ENCODE measurements at regions not wholly inside any gene's neighbourhood (a gene's known extent, or its start where the extent isn't known, plus 50 kb on each side); places are given as distances from the start of the nearest gene placed in this dataset.

DNA sequence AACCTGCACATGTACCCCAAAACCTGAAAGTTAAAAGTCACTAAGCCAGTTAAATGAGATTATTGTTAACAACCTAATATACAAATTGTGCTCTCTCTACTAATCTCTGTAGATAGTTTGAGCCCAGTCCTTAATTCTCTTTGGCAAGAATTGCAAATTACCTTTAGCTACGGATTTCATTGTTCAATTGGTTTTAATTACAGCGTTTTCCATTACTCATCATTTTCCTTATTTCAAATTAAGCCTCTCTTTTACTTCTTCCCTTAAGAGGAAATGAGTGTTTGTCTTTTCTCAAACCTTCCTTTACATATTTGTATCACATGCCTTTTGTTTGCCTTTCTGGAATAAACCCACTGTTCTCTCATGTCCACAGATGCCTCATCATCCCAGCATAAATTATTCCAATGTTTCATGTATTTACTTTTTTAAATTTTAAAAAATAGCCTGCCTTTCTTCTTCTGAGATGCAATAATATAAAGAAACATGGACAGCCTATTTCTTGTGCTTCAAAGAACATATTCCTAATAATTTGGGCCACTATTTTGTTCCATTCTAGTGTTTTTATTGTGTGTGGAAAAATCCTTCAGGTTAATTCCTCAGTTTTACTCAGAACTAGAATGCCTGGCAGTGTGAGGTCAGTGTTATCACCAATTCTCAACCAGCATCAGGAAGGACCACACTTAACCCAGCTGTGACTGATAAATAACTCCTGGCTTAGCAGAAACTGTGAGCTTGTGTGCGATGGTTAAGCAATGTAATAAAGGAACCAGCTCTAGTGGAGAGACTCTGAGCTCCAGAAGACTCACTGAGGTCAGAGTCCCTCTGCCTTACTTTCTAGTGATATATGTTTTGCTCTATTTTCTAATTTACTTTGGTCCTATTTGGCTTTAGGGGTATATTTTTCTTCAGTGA lies 600.5 kb downstream of the LTN1 start:
- TF ChIP-seq, protein P1, sequence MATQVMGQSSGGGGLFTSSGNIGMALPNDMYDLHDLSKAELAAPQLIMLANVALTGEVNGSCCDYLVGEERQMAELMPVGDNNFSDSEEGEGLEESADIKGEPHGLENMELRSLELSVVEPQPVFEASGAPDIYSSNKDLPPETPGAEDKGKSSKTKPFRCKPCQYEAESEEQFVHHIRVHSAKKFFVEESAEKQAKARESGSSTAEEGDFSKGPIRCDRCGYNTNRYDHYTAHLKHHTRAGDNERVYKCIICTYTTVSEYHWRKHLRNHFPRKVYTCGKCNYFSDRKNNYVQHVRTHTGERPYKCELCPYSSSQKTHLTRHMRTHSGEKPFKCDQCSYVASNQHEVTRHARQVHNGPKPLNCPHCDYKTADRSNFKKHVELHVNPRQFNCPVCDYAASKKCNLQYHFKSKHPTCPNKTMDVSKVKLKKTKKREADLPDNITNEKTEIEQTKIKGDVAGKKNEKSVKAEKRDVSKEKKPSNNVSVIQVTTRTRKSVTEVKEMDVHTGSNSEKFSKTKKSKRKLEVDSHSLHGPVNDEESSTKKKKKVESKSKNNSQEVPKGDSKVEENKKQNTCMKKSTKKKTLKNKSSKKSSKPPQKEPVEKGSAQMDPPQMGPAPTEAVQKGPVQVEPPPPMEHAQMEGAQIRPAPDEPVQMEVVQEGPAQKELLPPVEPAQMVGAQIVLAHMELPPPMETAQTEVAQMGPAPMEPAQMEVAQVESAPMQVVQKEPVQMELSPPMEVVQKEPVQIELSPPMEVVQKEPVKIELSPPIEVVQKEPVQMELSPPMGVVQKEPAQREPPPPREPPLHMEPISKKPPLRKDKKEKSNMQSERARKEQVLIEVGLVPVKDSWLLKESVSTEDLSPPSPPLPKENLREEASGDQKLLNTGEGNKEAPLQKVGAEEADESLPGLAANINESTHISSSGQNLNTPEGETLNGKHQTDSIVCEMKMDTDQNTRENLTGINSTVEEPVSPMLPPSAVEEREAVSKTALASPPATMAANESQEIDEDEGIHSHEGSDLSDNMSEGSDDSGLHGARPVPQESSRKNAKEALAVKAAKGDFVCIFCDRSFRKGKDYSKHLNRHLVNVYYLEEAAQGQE (IDR thresholded peaks at IDR 0.05; ENCODE audit: low read depth): no peak
- TF ChIP-seq ZBTB7A (IDR thresholded peaks at IDR 0.05; ENCODE audit: low read depth) (no peak), EP300 (IDR thresholded peaks at IDR 0.05; ENCODE audit: borderline replicate concordance) (no peak), YY1 (IDR thresholded peaks at IDR 0.05; ENCODE audit: low read depth) (no peak), CREB1 (IDR thresholded peaks at IDR 0.05; ENCODE audit: low read depth) (no peak), NFIC (IDR thresholded peaks at IDR 0.05) (no peak), TAF1 (IDR thresholded peaks at IDR 0.05; ENCODE audit: low read depth) (no peak), FOXM1 (IDR thresholded peaks at IDR 0.05; ENCODE audit: borderline replicate concordance, low read depth) (no peak), EGR1 (IDR thresholded peaks at IDR 0.05) (no peak), TCF12 (IDR thresholded peaks at IDR 0.05; ENCODE audit: low read depth) (no peak)
- TF ChIP-seq, protein P2, sequence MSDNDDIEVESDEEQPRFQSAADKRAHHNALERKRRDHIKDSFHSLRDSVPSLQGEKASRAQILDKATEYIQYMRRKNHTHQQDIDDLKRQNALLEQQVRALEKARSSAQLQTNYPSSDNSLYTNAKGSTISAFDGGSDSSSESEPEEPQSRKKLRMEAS (IDR thresholded peaks at IDR 0.05): no peak
- TF ChIP-seq, protein P3, sequence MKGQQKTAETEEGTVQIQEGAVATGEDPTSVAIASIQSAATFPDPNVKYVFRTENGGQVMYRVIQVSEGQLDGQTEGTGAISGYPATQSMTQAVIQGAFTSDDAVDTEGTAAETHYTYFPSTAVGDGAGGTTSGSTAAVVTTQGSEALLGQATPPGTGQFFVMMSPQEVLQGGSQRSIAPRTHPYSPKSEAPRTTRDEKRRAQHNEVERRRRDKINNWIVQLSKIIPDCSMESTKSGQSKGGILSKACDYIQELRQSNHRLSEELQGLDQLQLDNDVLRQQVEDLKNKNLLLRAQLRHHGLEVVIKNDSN (IDR thresholded peaks at IDR 0.05): no peak

DNA sequence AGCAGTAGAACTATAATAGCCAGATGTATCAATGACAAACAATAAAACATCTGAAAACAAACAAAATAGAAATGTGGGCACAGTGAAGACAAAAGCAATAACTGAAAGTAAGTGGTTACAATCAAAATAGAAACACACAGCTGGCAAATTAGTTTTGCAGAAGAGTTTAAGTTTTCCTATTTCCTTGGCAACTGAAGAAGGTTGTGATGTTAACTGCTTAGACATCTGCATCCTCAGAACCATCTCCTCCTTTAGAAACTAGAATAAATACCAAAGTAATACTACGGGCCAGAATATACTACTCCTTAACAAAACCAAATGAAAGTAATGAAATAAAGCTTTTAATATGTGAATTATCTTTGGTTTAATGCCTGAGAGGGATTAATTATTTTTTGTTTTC lies 605.5 kb downstream of the LTN1 start:
- TF ChIP-seq CEBPB (IDR thresholded peaks at IDR 0.05) (no peak), ZBTB7A (IDR thresholded peaks at IDR 0.05; ENCODE audit: low read depth) (no peak), CREB1 (IDR thresholded peaks at IDR 0.05; ENCODE audit: low read depth) (no peak), FOXM1 (IDR thresholded peaks at IDR 0.05; ENCODE audit: borderline replicate concordance, low read depth) (no peak), YY1 (IDR thresholded peaks at IDR 0.05; ENCODE audit: low read depth) (no peak)
- TF ChIP-seq, protein P3 (IDR thresholded peaks at IDR 0.05): no peak
- TF ChIP-seq, protein P1 (IDR thresholded peaks at IDR 0.05; ENCODE audit: low read depth): no peak

DNA sequence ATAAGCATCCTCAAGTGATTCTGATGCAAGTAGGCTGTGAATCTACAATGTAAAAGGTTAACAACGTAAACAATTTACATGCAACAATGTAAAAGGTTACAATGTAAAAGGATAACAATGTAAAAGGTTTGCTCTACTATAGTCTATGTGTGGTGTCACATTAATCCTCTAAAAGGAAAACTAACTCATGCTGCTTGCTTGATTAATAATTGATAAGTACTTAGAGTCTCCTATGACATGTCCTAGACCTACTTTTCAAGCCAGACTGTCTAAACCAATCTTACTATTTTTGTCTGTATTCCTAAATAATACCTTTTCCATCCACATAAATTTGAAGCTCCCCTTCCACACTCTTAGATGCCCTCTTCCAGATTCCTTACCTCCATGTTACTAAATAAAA lies 606.8 kb downstream of the LTN1 start:
- no peak for TF ChIP-seq YY1 (IDR thresholded peaks at IDR 0.05; ENCODE audit: low read depth)
- TF ChIP-seq, protein P2 (IDR thresholded peaks at IDR 0.05): no peak
- TF ChIP-seq NFIC (IDR thresholded peaks at IDR 0.05): no peak
- TF ChIP-seq TAF1 (IDR thresholded peaks at IDR 0.05; ENCODE audit: low read depth): no peak
- no peak for TF ChIP-seq FOXM1 (IDR thresholded peaks at IDR 0.05; ENCODE audit: borderline replicate concordance, low read depth)

DNA sequence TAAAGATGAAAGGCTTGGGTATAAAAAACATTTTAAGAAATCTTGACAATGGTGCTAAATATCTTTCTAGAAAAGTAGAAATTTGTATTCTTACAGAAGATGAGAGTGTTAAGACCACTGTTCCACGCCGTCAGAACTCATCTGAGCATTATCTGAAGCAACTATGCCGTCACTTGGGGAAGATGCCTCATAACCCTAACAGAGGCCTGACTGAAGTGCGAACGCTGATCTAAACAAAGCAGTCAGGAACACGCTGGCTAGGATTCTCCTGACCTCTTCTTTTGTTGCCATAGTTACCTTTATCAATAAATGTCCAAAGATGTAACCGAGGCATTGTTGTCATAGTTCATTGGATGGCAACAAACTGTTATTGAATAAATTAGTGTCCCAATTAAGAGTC lies 612.4 kb downstream of the LTN1 start:
- TF ChIP-seq, protein P3 (IDR thresholded peaks at IDR 0.05): no peak
- TF ChIP-seq, protein P1 (IDR thresholded peaks at IDR 0.05; ENCODE audit: low read depth): no peak
- no peak for TF ChIP-seq FOXM1 (IDR thresholded peaks at IDR 0.05; ENCODE audit: borderline replicate concordance, low read depth)
- TF ChIP-seq YY1 (IDR thresholded peaks at IDR 0.05; ENCODE audit: low read depth): no peak

All from Ishikawa (cell line).